D341Med (cell line): ENCODE measurements at regions not wholly inside any gene's neighbourhood (a gene's known extent, or its start where the extent isn't known, plus 50 kb on each side); places are given as distances from the start of the nearest gene placed in this dataset.
A peak's percentile ranks its signal among the peaks of the same experiment; 100 is the strongest.

Source experiments
- DNase-seq: peaks from one replicate; pipeline ENCODE4 v3.0.0; 2012; ENCODE audit warnings: low spot score

DNA sequence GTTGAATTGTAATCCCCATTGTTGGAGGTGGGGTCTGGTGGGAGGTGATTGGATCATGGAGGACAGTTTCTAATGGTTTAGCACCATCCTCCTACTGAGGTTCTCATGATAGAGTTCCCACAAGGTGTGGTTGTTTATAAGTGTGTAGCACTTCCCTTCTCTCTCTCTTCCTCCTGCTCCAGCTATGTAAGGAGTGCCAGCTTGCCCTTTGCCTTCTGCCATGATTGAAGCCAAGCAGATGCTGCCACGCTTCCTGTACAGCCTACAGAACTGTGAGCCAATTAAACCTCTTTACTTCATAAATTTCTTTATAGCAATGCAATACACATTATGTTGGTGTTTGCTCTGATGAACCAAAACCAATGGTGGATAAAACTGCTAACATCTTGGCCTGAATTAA is 238.2 kb downstream of the EFNB2 start:
- DNase-seq, result no peak

DNA sequence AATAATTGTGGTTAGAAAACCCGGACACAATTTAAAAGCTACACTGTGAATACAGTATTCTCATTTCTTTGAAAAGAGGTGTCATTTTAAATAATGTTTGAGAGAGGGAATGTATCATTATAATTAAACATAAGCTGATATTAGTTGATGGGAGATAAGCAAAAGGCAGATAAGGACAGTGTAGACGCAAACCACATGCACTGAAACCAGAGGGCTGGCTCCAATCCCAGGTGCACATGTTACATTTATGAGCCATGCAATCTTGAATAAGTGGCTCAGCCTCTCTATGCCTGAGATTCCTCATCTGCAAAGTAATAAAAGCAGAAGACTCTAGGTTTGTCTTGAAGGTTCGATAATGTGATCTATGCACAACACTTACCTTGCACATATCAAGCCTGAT is 238.7 kb downstream of the EFNB2 start:
- no peak for DNase-seq

DNA sequence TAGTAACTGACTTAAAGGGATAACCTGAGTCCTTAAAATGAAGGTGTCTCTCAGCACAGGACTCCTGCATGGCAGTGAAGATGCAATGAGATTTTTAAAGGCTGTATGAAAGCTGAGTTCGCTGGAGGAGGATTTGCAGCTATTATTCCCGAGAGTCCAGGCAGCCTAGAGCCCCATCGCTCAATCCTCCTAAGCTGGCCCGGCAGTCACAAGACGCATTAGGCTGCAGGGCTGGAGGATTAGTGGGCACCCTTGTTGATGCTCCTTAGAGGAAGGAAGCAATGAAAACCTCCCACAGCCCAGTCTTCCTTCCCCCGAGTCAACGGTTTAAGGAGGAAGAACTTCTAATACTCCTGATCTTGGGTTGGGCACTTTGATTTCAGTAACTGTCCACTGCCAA is 239.5 kb downstream of the EFNB2 start:
- DNase-seq, result peak; percentile 69

DNA sequence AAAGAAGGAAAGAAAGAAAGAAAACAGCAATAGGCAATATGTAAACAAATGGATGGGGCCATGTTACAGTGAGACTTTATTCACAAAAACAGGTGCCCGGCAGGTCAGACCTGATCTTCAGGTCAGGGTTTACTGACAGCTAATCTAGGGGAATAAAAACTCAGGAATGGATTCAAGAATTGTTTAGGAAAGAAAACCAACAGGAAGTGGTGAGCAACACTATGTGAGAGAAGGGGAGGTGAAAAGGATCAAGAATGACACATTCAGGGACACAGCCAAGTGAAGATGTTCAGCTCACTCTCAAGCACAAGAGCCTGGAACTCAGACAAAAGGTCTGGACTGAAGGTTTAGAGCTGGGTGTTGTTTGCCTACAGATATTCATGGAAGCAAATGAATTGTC is 244.5 kb downstream of the EFNB2 start:
- no peak for DNase-seq

DNA sequence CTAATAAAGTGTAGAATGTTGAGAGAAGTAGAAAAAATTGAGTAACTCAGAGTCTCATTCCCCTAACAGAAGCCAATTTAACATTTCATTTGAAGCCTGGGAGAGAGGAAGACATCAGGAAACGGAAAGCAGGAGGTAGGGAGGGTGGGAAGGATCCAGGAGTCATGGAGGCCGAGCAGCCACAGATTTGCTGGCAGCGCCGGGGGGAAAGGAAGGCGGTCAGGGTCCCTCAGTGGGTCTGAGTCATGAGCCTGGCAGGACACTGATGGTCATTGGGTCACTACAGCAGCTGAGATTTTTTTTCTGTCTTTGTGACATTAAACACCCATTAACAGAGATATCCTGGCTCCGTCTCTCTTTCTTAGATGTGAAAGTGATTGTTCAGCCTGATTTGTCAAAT is 248.1 kb downstream of the EFNB2 start:
- no peak for DNase-seq

DNA sequence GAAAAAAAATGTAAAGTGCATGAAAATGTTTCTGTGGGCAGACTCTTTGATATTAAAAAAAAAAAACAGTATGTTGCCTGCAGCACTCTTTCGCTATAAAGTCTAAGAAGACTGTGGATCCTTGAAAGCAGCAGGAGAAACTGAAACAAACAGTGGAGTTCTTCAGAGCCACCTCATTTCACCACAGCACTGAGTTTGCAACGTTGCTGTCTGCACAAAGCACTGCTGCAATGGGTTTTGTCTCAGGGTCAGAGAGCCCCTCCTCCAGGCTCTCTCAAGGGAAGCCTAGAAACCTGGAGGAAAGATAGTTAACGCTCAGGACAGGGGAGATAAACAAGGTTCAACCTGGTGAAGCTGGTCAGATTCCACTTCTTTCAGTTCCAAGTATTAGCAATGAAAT is 248.7 kb downstream of the EFNB2 start:
- no peak for DNase-seq

DNA sequence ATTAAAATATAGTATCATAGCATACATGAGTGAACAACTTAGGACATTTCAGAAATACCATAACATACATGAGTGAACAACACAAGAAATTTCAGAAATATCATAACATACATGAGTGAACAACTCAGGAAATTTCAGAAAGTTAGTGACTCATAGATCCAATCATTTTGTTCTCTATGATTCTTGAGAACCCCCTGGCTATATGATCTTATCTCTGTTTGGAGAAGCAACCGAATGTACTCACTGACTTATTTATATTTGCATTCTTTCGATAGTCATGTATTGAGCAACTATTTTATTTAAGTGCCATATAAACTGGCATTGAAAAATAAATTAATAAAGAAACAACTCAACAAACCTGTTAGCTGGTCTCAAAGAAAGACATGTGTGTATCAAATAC is 251.1 kb downstream of the EFNB2 start:
- no peak for DNase-seq

DNA sequence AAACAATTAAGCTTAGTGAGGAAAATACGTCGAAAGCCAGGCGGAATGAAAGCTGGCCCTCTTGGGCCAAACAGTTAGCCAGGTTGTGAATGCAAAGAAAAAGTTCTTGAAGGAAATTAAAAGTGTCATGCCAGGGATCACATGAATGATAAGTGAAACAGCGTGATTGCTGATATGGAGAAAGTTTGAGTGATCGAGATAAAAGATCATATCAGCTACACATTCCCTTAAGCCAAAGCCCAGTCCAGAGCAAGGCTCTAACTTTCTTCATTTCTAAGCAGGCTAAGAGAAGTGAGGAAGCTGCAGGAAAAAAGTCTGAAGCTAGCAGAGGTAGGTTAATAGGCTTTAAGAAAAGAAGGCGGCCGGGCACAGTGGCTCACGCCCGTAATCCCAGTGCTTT is 254.0 kb downstream of the EFNB2 start:
- no peak for DNase-seq

DNA sequence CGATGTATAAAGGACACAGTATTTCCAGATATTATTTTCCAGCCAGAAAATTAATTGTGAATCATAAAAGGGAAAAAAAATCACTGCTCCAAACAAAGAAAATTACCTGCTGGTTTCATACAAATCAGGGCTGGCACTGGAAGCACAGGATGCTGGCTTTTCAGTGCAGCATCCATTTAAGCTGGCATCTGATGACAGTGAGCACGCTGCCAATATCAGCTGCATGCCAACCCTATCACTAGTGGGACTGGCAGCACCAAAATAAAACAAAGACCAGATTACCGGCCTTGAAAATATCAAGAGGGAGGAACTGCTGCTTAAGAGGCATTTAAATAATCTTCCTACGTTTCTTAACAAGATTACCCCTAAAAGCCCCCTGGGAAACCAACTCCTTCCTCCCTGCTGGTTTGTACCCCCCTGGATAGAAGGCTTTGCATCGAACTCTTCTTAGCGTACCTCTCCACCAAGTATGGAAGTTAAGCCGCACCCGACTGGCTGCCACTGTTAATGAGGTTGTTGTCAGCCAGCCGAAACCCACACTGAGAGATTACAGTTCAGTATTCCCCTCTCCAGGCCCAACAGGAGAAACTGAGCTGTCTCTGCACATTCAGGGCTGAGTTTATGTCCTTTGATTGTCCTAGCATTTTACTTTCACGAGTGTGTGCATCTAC is 257.8 kb downstream of the EFNB2 start:
- peak; percentile 41 for DNase-seq

DNA sequence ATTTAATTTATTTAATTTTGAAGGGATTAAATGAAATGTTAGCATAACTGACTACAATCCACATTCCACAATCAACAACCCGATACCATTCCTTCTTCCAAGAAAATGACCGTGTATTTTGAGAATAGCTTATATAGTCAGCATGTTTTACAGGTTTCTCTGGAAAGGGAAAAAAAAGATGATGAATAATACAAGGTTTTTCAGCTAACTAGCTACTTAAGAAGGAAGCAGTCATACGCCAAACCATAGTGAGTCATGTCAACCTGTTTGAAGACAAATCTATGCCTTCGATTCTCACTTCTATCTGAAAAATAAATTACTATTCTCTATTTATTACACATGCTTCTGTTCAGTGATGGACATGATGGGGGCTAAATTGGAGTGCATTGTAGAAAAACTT is 258.6 kb downstream of the EFNB2 start:
- DNase-seq, result no peak

DNA sequence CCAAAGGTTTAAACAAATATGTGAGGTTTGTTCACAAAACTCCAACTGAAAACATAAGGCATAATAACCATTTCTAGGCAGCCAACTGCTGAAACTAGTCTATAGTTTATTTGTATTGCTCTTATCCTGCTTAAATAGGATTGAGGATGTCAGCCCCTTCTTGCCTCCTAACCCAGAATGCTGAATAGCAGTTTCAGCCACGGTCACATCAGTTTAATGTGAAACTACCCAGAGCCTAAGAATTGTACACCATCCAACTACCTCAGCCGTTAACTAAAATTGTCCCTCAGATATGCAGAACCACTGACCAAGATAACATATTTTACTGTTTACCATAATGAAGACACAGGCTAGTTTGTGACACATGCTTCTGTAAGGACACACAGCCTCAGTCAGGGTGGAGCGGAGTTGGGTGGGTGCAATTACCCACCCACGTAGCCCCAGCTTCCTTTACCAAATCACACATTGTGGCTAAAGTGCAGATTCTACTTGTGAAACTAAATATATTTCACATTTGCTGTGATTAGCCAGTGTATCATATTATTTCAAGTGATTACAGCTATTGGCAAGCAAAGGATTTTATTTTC is 259.9 kb downstream of the EFNB2 start:
- DNase-seq, result no peak

DNA sequence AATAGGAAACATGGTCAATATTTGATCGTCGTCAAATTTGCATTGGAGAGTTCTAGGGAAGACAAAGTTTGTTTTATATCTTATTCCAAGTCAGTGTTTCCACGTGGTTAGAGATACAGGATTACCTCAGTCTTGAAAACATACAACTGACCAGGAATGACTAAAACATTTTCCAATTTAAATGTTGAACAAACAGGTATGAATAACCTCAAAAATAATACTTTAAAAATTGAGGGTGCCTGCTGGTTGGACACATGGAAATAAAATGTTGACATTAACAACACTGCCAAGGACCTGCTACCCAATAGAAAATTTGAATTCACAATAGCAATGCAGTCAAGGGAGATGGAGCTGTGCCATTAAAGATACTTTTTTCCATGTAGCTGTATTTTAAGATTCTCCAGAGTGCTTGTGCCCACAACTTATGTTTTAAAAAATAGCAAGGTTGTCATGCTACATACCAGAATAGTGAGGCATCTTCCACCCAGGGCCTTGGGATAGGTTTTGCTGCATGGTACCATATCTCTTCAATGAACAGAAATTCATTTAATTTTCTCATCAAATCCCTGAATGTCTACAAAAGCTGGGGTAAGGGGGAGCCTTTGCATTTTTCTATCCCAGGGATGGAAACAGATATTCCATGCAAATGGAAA is 260.8 kb downstream of the EFNB2 start:
- DNase-seq, result no peak

DNA sequence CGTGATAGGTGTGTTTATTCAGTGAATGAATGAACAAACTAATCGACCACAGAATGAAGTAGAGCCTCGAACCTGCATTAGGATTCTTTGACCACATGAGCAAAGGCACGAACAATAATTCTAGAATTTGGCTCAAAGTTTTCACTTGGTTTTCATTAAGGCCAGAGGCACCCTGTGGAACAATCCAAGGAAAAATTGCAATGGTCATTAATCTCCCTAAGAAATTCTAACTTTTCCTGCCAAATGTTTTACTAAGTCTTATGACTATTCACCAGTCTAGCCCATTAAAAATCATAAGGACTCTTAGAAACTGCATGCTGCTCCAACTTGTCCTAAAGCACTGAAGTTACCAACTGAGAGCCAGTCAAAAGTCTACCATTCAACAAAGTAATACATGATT is 271.7 kb downstream of the EFNB2 start:
- DNase-seq, result no peak

DNA sequence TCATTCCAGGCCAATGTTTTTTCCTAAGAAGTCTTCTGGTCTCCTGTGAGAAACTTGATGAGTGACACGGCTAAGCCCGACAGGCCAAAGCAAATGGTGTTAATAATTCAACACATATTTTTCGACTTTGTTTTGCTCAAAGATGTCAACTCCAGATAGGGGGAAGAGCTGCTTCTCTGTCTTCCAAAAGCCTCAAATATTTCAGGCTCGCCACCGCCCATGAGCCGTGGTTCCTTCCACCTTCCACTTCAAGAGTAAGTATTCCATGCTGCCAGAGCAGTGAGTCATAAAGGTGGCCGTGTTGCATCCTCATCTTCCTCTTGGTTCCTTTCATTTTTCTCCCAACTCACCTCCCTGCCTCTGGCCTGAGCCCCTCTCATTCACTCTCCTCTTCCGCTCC is 272.6 kb downstream of the EFNB2 start:
- no peak for DNase-seq

DNA sequence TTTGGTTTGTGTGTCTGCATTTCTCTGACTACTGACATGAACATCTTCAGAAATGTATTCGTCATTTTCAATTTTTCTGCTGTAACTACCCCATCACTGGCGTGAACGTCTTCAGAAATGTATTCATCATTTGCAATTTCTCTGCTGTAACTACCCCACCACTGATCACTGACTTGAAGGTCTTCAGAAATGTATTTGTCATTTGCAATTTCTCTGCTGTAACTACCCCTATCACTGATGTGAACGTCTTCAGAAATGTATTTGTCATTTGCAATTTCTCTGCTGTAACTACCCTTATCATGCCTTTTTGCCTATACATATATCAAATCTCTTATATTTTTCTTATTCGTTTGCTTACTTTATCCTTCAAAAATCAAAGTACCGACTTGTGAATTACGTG is 274.0 kb downstream of the EFNB2 start:
- DNase-seq, result no peak

DNA sequence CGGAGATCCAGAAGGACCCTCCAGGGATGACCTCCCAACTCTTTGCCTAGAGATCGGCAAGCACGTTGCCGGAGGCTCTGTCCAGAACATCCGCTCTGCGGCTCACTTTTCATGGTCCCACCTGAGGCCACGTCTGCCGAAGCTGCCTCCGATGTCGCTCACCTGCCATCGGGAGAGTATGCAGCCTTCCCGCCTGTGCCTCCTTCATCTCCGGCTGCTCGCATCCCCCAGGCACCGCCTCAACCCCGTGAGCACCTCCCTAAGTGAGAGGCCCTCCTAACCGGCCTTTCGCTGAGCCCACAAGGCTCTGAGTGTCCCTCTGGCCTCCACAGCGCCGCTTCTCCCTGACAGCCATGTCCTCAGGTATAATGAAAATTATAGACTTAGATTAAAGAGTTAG is 275.1 kb downstream of the EFNB2 start:
- DNase-seq, result no peak

DNA sequence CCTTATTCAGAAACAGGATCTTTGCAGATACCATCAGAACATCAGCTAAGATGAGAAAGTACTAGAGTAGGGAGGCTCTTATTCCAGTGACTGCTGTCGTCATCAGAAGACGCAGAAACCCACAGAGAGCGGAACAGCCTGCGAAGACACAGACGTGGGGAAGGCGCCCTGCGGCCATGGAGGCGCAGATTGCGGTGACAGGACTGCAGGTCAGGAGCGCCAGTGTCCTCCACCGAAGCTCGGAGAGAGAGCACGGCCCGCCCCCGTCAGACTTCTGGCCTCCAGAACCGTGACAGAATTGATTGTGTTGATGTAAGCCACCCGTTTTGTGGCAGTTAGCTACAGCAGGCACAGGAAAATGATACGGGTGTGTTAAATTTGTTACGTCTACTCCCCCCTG is 275.5 kb downstream of the EFNB2 start:
- no peak for DNase-seq

DNA sequence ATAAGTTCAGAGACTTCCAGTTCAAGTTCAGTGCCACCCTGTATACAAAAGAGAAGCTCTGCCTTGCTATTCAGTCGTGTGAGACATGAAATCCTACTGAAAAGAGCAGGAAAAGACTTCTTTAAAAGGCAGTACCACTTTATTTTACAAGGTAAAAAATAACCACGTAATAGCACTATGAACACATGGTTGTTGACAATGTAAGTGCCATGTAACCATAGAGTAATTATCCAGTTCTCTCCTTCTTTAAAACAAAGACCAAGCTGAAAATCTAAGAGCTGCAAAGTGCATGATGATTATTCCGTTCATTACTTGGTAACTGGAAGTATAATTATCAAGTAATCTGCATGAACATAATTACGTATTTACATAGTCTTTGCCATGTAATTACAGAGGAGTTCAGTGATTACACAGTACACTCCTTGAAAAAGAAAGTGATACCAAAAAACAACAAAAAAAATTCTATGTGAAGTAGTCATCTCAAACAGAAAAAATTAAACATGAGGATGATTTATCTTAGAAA is 288.7 kb downstream of the EFNB2 start:
- DNase-seq, result no peak

DNA sequence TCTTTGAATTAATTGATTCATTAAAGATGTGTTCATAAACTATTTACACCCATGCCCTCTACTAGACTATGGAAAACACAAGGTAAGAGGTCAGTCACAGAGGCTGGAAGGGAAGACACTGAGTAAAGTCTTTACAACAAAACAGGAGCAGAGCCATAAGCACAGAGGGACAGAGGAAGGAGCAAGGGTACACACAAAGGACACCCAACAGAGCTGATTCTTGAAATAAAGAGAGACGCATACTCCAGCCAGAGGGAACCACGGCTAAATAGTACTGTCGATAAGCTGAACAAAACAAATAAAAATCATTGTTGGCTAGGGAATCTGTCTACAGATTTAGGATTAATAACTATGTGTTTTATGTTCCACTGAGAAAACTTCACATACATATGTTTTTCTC is 289.2 kb downstream of the EFNB2 start:
- DNase-seq, result no peak

DNA sequence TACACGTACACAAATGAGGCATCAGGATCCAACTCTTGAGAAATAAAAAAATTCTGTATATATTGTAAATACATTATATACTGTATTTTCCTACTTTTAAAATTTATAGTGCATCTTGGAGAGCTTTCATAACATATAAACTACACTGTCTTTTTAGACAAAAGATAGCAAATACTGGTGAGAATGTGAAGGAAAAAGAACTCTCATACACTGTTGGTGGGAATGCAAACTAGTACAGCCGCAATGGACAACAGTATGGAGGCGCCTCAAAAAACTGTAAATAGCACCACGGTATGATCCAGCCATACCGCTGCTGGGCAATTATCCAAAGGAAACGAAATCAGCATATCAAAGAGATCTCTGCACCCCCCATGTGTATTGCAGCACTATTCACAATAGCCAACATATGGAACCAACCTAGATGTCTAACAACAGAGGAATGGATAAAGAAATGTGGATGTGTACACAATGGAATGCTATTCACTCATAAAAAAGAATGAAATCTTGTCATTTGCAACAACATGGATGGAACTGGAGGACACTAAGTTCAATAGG is 292.4 kb downstream of the EFNB2 start:
- DNase-seq, result no peak

DNA sequence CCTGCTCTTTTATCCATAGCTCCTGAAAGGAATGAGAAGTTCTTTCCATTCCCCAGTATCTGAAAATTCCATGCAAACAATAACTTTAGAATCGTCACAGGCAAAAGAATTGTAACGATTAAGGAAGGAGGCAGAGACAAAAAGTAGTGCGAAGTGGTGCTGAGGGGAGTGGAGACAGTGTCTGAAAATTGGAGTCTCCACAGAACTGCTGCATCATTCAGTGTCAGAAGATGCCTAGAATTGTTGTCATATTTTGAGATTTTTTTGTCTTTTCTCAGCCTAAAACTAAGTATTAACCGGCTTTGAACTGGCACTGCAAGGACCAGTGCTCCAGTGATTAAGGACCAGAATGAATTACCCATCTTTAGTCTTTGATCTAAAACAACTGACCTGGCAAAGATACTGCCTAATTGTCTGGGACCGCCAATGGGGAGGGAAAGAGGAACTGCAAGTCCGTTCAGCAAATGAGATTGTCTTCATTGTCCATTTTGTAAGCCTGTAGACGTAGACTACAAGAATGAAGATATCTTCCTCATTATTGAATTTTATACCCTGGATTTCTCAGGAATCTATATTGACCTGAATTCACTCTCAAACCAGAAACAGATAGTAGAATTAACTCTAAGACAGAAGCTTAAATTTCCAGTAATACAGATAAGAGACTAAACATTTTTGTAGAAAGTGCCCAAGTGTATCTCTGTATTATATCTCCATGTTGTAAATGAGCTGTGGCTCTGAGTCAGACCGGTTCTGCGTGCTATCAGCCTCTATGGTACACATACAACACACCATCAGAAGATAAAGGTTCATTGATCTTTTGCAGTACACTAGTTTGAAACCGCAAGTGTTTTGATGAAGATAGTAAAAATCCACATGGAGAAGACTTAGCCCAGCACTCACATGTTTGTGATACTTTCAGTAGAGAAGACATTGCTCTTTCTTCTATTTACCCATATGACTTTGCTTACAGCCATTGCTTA is 293.2 kb downstream of the EFNB2 start:
- no peak for DNase-seq

DNA sequence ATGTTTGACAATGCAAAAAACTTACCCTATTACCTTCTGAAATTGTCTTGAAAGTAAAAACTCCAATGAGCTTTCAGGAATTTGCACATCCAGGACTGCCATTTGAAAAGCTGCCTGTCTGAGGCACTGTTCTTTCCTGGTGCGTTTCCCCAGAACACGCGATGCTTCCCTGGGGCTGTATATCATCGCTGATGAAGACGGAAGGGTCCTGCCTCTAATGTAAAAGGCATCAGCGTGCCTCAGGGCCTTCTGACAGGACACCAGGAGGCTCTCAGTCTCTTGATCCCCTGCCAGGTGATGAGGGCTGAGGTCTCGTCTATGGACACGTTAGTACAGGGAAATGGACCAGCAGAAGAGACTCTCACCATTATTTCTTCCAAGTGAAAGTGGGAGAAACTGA is 296.8 kb downstream of the EFNB2 start:
- no peak for DNase-seq
